HepG2 (cell line): ENCODE measurements at regions not wholly inside any gene's neighbourhood (a gene's known extent, or its start where the extent isn't known, plus 50 kb on each side); places are given as distances from the start of the nearest gene placed in this dataset.

Source experiments
- ATAC-seq: fragments of 200-7000 bp; cut with Tn5 transposase; 3 replicates; pipeline ENCODE4 v1.9.1; 2020; ENCODE audit warnings: mild to moderate bottlenecking, moderate library complexity
- BruUV-seq: library from RNA; stranded (reverse); fragments of 400-500 nt; replicated peaks from 2 replicates; lab custom pipeline; 2021; lab: Mats Ljungman, UMichigan
- CTCF ChIA-PET: fragments of 300-600 bp; formaldehyde crosslinking; extraction: SDS; loops from one replicate; lab custom pipeline; 2021; ENCODE audit warnings: low total read pairs, inconsistent platforms, low intra/inter-chr PET ratio; lab: Yijun Ruan, JAX
- POLR2A ChIA-PET: fragments of 350-600 bp; sonication (Branson Sonifier 250); formaldehyde crosslinking; loops from one replicate; lab custom pipeline; 2020; ENCODE audit warnings: antibody characterized with exemption, inconsistent platforms; lab: Yijun Ruan, JAX
- DNase-seq: peaks from one replicate; pipeline ENCODE4 v3.0.0-alpha.2; 2015; ENCODE audit warnings: low spot score
- FAIRE-seq: peaks from 3 replicates; lab custom pipeline; 2011; peaks lifted over from hg19 to GRCh38; lab: Jason Lieb, UNC
- H2AFZ ChIP-seq: one replicate; pipeline ENCODE4 v1.6.1; 2011; ENCODE audit warnings: low read length, inconsistent platforms
- H3K27ac ChIP-seq: fragments of 300-600 bp; 3 replicates; pipeline ENCODE4 v1.8.0; 2011; ENCODE audit warnings: mixed run types, mild to moderate bottlenecking, mixed read lengths, low read length, inconsistent platforms; ENCODE audit not compliant: insufficient read depth; ENCODE audit errors: extremely low read length
- H3K27me3 ChIP-seq, 2 experiments: fragments of 200-600 bp in 1 of 2; 2 replicates in 1 of 2; 3 replicates in 1 of 2; pipeline versions ENCODE4 v1.6.0 to v1.8.0; 2011; ENCODE audit warnings: low read length in 2 of 2, mild to moderate bottlenecking in 2 of 2, moderate library complexity in 2 of 2, inconsistent platforms in 1 of 2; ENCODE audit not compliant: insufficient read depth in 2 of 2, control insufficient read depth in 1 of 2
- H3K36me3 ChIP-seq, 2 experiments: fragments of 200-600 bp in 1 of 2; replicated peaks in 1 of 2; 2 replicates in 1 of 2; 3 replicates in 1 of 2; pipeline versions ENCODE4 v1.5.1 to v1.8.0; 2011; ENCODE audit warnings: low read length in 2 of 2, inconsistent platforms in 1 of 2; ENCODE audit not compliant: insufficient read depth in 2 of 2, control insufficient read depth in 1 of 2
- H3K4me1 ChIP-seq: 2 replicates; pipeline ENCODE4 v1.5.1; 2012; ENCODE audit warnings: low read length, inconsistent platforms; ENCODE audit not compliant: insufficient read depth
- H3K4me2 ChIP-seq: 2 replicates; pipeline ENCODE4 v1.6.0; 2011; ENCODE audit warnings: low read depth, low read length, inconsistent platforms
- H3K4me3 ChIP-seq, 3 experiments: fragments of 200-600 bp in 1 of 3; sonication (generic), shearing (Covaris generic) in 1 of 3; replicated peaks in 1 of 3; 2 replicates each; pipeline ENCODE4 v1.5.1; 2011 to 2016; ENCODE audit warnings: low read length in 3 of 3, inconsistent platforms in 2 of 3, low read depth in 2 of 3, mild to moderate bottlenecking in 2 of 3, control low read depth in 1 of 3, mixed read lengths in 1 of 3; ENCODE audit not compliant: insufficient read depth in 1 of 3
- H3K79me2 ChIP-seq: one replicate; pipeline ENCODE4 v1.6.1; 2011; ENCODE audit warnings: low read length, inconsistent platforms; ENCODE audit not compliant: insufficient read depth
- H3K9ac ChIP-seq: 2 replicates; pipeline ENCODE4 v1.6.0; 2011; ENCODE audit warnings: mild to moderate bottlenecking, low read depth, low read length, inconsistent platforms; ENCODE audit not compliant: insufficient read depth
- H3K9me3 ChIP-seq: 2 replicates; pipeline ENCODE4 v1.5.1; 2012; ENCODE audit warnings: mild to moderate bottlenecking, low read length
- H4K20me1 ChIP-seq: 2 replicates; pipeline ENCODE4 v1.6.0; 2011; ENCODE audit warnings: inconsistent platforms, mild to moderate bottlenecking, low read length, moderate library complexity; ENCODE audit not compliant: insufficient read depth
- FOSL1 ChIP-seq: sonication (generic); formaldehyde crosslinking; IDR thresholded peaks from 2 replicates; pipeline ENCODE4 v1.9.0; 2021; ENCODE audit warnings: missing genetic modification reagents, borderline replicate concordance
- HNF1A ChIP-seq, 2 experiments: sonication (generic) in 1 of 2; formaldehyde crosslinking in 1 of 2; IDR thresholded peaks; 2 replicates each; pipeline versions ENCODE4 v1.4.0 to v1.6.1; 2016 to 2020; ENCODE audit warnings: borderline replicate concordance in 1 of 2, low read depth in 1 of 2, mild to moderate bottlenecking in 1 of 2, missing genetic modification reagents in 1 of 2
- MTF2 ChIP-seq: sonication (generic); formaldehyde crosslinking; IDR thresholded peaks from 2 replicates; pipeline ENCODE4 v1.5.0; 2020; ENCODE audit warnings: missing genetic modification reagents, borderline replicate concordance
- NR1H2 ChIP-seq: sonication (generic); formaldehyde crosslinking; IDR thresholded peaks from 2 replicates; pipeline ENCODE4 v1.8.1; 2022; ENCODE audit warnings: low read depth, missing genetic modification reagents, borderline replicate concordance
- SRY ChIP-seq: sonication (generic); formaldehyde crosslinking; IDR thresholded peaks from 2 replicates; pipeline ENCODE4 v1.8.0; 2022; ENCODE audit warnings: mild to moderate bottlenecking, missing genetic modification reagents
- TCF7 ChIP-seq: sonication (generic); IDR thresholded peaks from 2 replicates; pipeline ENCODE4 v1.6.1; 2016; ENCODE audit warnings: antibody characterized with exemption, low read depth
- ZC3H4 ChIP-seq: sonication (generic); formaldehyde crosslinking; IDR thresholded peaks from 2 replicates; pipeline ENCODE4 v1.4.0; 2020; ENCODE audit warnings: missing genetic modification reagents, borderline replicate concordance
- ZNF136 ChIP-seq: sonication (generic); formaldehyde crosslinking; IDR thresholded peaks from 2 replicates; pipeline ENCODE4 v1.8.1; 2022; ENCODE audit warnings: low read depth, mild to moderate bottlenecking, moderate library complexity, missing genetic modification reagents
- ZNF383 ChIP-seq: sonication (generic); formaldehyde crosslinking; IDR thresholded peaks from 2 replicates; pipeline ENCODE4 v1.4.0; 2020; ENCODE audit warnings: missing genetic modification reagents, mild to moderate bottlenecking, borderline replicate concordance
- ZNF570 ChIP-seq: sonication (generic); formaldehyde crosslinking; IDR thresholded peaks from 2 replicates; pipeline ENCODE4 v1.4.0; 2020; ENCODE audit warnings: mild to moderate bottlenecking, missing genetic modification reagents, borderline replicate concordance
- ZNF704 ChIP-seq: sonication (generic); formaldehyde crosslinking; IDR thresholded peaks from 2 replicates; pipeline ENCODE4 v1.8.1; 2023; ENCODE audit warnings: mild to moderate bottlenecking, inconsistent platforms, moderate library complexity, missing genetic modification reagents, borderline replicate concordance
- ZNF850 ChIP-seq: sonication (generic); formaldehyde crosslinking; conservative IDR thresholded peaks from 2 replicates; pipeline ENCODE4 v1.9.0; 2021; ENCODE audit warnings: mild to moderate bottlenecking, missing genetic modification reagents
- ZSCAN22 ChIP-seq: sonication (generic); formaldehyde crosslinking; IDR thresholded peaks from 2 replicates; pipeline ENCODE4 v1.4.0; 2020; ENCODE audit warnings: mild to moderate bottlenecking, missing genetic modification reagents
- WGBS: methylation state at CpG from one replicate; pipeline ENCODE4 v1.1.6; 2017; ENCODE audit warnings: low lambda C conversion rate; 5-methylcytosine and 5-hydroxymethylcytosine counted together
- in situ Hi-C: cut with HindIII; loops from 2 replicates; pipeline ENCODE4 v1.10.0; 2017; ENCODE audit warnings: low pct_unique_long_range_greater_than_20kb; ENCODE audit not compliant: extremely low pct_ligation_motif_present
- intact Hi-C: fragments of 100-400 bp; cut with micrococcal nuclease; formaldehyde crosslinking; loops from one replicate; pipeline ENCODE4 v1.10.0; 2022; ENCODE audit not compliant: unreplicated experiment

GRCh38 chr1:187275346-187275745, 446.6 kb downstream of the PLA2G4A start:
- no peaks in the 10 kb centered on the region for H3K4me1 ChIP-seq
- no peak overlapping the region for H2AFZ ChIP-seq
- CTCF ChIA-PET, result no interaction called here
- no TSS peak for BruUV-seq
- ATAC-seq (no peak), DNase-seq (no peak)
- no peaks in the 10 kb centered on the region for H3K79me2 ChIP-seq
- H3K9ac ChIP-seq, result no peak overlapping the region
- no peaks in the 10 kb centered on the region for H4K20me1 ChIP-seq
- POLR2A ChIA-PET, result no interaction called here
- no peak overlapping the region for H3K27ac ChIP-seq
- in situ Hi-C loops, result no loop called here
- WGBS, result 2% methylated on average over 1 of the region's 1 CpG
- no peak overlapping the region for H3K4me2 ChIP-seq
- no peaks in the 10 kb centered on the region for H3K27me3 ChIP-seq
- no peaks in the 10 kb centered on the region for H3K9me3 ChIP-seq
- H3K4me3 ChIP-seq, result no peak overlapping the region
- TF ChIP-seq ZSCAN22 (CRISPR knock-in tag) (no peak), FOSL1 (CRISPR knock-in tag) (no peak), ZNF383 (CRISPR knock-in tag) (no peak), ZC3H4 (CRISPR knock-in tag) (no peak), SRY (CRISPR knock-in tag) (no peak), HNF1A (IDR thresholded peaks at IDR 0.05; ENCODE audit: low read depth) (no peak), HNF1A (CRISPR knock-in tag; IDR thresholded peaks at IDR 0.05; ENCODE audit: borderline replicate concordance) (no peak), ZNF570 (no peak), ZNF136 (no peak), MTF2 (no peak), ZNF850 (CRISPR knock-in tag) (no peak), TCF7 (no peak), NR1H2 (CRISPR knock-in tag) (no peak), ZNF704 (CRISPR knock-in tag) (no peak)
- TF ChIP-seq, all 625 proteins: peak for 0
- H3K36me3 ChIP-seq, result no peaks in the 10 kb centered on the region
- intact Hi-C loops, result no loop called here
- FAIRE-seq, result no peak
